ENCODE measurements at regions not wholly inside any gene's neighbourhood (a gene's known extent, or its start where the extent isn't known, plus 50 kb on each side); places are given as distances from the start of the nearest gene placed in this dataset.

- no peak overlapping the region for H3K4me3 ChIP-seq (ENCODE audit: low read depth, low read length)
- TF ChIP-seq CTCF (IDR thresholded peaks at IDR 0.05; ENCODE audit: insufficient read depth, low read depth, low read length): no peak
- no peak for DNase-seq (ENCODE audit: low read depth)
Measured at GRCh38 chr3:54033761-54034160, 88.6 kb upstream of the CACNA2D3 start.

GRCh38 chr3:54032598-54032997, 89.8 kb upstream of the CACNA2D3 start:
- H3K4me3 ChIP-seq (ENCODE audit: low read depth, low read length): no peak overlapping the region
- TF ChIP-seq CTCF (IDR thresholded peaks at IDR 0.05; ENCODE audit: insufficient read depth, low read depth, low read length): no peak
- no peak for DNase-seq (ENCODE audit: low read depth)

- no peak overlapping the region for H3K4me3 ChIP-seq (ENCODE audit: low read depth, low read length)
- no peak for TF ChIP-seq CTCF (IDR thresholded peaks at IDR 0.05; ENCODE audit: insufficient read depth, low read depth, low read length)
- DNase-seq (ENCODE audit: low read depth): no peak
Measured at GRCh38 chr3:54028372-54028771, 94.0 kb upstream of the CACNA2D3 start.

DNA sequence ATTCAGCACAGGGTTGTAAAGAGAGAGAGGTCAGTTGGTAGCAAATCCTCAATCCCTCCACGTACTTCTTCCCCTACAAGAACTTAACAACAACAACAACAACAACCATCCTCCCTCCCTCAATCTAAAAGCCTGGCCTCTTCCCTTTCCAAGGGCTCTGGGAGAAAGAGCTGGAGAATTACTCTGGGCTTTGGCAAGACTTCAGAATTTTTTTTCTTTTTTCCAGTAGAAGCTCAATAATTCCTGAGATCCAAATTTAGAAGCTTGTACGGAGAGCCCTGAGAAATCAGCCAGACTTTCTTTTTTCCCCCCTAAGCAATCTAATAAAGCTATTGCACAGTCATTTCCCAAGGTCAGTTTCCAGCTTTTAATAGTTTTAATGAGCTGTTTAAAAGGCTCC, 95.8 kb upstream of the CACNA2D3 start:
- no peak overlapping the region for H3K4me3 ChIP-seq (ENCODE audit: low read depth, low read length)
- no peak for TF ChIP-seq CTCF (IDR thresholded peaks at IDR 0.05; ENCODE audit: insufficient read depth, low read depth, low read length)
- DNase-seq (ENCODE audit: low read depth): no peak

DNA sequence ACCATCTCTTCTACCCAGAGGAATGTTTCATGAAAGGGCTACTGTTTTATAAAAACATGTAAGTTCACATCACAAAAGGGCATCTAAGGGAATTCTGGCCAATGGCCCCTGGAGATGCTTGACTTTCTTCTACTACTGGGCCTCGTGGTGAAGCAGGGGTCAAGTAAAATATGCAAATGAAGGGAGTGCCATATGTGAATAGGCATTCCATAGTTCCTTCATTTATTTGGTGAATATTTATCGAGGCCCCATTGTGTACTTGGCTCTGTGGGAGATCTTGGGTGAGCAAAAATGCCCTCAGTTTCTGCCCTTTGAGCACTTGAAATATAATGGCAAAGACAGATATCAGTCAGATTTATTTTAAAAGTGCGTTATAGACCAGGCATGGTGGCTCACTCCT, 101.3 kb upstream of the CACNA2D3 start:
- no peak for TF ChIP-seq CTCF (IDR thresholded peaks at IDR 0.05; ENCODE audit: insufficient read depth, low read depth, low read length)
- no peak overlapping the region for H3K4me3 ChIP-seq (ENCODE audit: low read depth, low read length)
- DNase-seq (ENCODE audit: low read depth): no peak

DNA sequence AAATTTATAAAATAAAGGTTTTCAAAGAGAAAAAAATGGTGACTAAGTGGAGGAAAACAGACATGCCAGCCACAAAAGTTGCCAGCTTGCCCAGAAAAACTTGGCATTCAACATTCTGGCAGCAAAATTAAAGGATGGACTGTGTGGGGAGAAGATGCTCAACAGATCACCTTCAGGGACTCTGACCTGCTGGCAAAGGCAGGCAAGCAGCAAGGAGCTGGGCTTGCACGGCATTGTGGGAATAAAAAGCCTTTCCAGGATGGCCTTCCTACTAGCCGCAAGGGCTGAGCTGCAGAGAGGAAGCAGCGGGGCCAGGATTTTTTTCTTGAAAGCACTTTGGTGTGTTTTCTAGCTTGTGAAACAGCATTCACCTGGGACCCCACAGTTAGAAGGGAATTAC, 101.9 kb upstream of the CACNA2D3 start:
- TF ChIP-seq CTCF (IDR thresholded peaks at IDR 0.05; ENCODE audit: insufficient read depth, low read depth, low read length): no peak
- no peak overlapping the region for H3K4me3 ChIP-seq (ENCODE audit: low read depth, low read length)
- DNase-seq (ENCODE audit: low read depth): no peak

- H3K4me3 ChIP-seq (ENCODE audit: low read depth, low read length): no peak overlapping the region
- no peak for TF ChIP-seq CTCF (IDR thresholded peaks at IDR 0.05; ENCODE audit: insufficient read depth, low read depth, low read length)
- DNase-seq (ENCODE audit: low read depth): no peak
Measured at GRCh38 chr3:54014067-54014466, 108.3 kb upstream of the CACNA2D3 start.

All from fibroblast of villous mesenchyme (primary cell).